GM21529 (cell line): ENCODE measurements at regions not wholly inside any gene's neighbourhood (a gene's known extent, or its start where the extent isn't known, plus 50 kb on each side); places are given as distances from the start of the nearest gene placed in this dataset.
"Not testable (repeated sequence)": the region's sequence is repeated elsewhere in the genome, so short reads cannot be mapped to it uniquely, and the experiment has no call there.

Experiments used
- ATAC-seq: cut with Tn5 transposase; IDR thresholded peaks from one replicate; pipeline ENCODE4 v1.9.1; 2021; ENCODE audit not compliant: unreplicated experiment

DNA sequence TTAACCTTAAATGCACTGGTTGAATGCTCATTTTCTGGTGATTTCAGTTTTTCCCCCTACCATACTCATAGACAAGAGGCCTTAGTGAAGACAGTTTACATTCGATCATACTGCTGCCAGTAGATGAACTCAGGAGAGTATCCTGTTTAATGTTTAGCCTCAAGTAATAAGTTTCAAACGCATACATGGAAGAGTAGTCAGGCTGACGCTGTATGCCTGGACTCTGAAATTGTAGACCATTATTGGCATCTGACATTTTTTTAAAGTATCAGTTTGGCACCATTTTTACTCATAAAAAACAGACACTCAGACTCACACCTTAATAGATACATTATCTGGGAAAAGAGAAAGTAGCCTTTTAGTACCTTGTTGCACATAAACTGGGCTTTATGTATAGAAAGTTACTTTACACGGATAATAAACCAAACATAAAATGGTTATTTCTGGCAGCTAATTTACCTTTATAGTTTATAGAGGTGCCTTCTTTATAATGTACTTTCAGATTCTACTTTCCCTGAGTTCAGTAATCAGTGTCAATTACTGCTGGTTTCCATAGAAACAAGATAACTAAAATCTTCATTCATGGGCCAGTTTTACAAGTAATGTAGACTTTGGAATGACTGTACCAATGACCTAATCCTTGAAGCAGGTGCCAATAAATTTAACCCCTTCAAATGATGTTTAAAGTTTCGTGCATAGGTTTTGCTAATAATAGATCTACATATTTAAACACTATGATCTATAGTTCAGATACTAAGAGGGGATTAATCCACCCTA, 183.8 kb upstream of the ITGA1 start:
- no peak for ATAC-seq

DNA sequence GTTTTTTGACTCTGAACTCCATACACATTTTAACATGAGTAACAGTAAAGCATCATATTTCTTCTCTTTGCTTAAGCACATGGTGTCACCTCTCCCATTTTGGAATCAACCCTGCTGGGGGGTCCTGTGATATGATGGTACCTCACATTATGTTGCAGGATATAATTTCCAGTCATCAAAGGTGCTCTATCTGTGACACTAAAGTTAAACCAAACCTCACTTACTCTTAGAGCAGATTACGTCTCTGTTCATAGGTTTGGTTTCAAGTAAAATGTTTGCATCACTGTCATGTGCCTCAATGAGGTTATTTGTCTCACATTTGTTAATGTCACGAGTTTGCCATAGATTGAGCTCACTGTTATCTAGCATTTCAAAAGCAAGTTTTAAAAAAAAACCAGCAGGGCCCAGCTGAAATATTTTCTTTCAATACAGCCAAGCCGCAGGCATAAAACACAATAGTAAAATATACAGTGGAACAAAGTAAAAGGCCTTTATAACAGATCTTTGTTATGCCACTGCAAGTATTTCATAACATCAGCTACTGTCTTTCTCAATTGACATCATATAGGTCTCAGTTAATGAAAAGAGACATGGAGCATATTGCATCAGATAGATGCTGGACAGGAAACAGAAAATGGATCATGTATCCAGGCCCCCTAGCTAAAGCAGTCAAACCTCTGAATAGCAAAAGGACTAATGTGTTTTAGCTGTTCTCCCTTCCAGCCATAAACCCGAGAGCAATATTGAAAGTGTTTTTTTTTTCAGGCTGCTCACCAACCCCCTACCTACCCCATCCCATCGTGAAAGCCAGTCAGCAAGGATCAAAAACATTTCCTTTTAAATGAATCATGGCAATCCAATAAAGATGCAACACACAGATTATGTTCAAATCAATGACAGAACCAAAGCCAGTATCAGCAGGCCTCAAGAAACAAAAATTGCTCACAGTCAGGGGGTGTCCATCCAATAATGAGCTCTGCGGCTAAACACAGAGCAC, 182.1 kb upstream of the ITGA1 start:
- no peak for ATAC-seq

- ATAC-seq, result no peak
Observed at GRCh38 chr5:52607227-52607824, 180.4 kb upstream of the ITGA1 start.

DNA sequence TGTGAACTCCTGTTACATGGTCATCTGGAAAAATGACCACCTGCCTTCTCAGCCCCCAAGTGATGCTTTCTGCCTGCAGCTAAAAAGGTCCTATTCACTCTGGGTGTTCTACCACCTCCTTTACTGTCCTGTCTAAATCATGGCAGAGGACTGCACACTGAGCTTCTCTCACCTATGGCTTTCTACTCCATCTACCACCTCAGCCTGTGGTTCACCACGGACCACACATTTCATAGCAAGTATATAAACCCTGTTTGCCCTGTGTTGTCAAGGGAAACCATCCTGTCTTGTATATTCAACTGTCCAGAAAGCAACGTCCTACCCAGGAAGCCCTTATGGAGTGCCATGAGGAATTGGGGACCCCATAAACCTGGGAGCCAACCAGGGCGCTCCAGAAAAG, 167.4 kb upstream of the ITGA1 start:
- ATAC-seq, result no peak

GRCh38 chr5:52623291-52623690, 164.4 kb upstream of the ITGA1 start:
- ATAC-seq, result no peak

- no peak for ATAC-seq
Observed at GRCh38 chr5:52624291-52624690, 163.4 kb upstream of the ITGA1 start.

DNA sequence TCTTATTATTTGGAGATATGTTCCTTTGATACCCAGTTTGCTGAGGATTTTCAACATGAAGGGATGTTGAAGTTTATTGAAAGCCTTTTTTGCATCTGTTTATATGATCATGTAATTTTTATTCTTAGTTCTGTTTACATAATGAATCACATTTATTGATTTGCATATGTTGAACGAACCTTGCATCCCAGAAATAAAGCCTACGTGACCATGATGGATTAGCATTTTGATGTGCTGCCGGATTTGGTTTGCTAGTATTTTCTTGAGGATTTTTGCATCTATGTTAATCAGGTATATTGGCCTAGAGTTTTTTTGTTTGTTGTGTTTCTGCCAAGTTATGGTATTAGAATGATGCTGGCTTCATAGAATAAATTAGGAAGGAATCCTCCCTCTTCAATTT, 161.4 kb upstream of the ITGA1 start:
- ATAC-seq, result no peak

GRCh38 chr5:52627740-52628139, 160.0 kb upstream of the ITGA1 start:
- no peak for ATAC-seq

DNA sequence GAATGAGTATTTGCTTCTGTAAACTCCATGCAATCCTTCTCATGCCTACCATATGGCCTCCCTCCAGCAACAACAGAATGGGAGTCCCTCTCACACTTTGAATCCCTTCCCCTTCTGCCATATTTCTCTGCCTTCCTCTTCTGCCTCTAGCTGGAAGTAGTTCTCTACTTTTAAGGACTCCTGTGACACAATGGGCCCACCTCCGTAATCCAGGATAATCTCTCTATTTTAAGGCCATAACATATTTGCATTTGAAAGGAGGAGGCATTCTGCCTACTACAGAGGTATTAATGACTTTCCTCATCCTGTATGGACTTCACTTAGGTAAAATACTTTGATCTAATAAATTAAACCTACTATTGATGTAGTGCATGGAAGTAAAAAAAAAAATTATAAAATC, 155.4 kb upstream of the ITGA1 start:
- ATAC-seq, result no peak

GRCh38 chr5:52634171-52634570, 153.5 kb upstream of the ITGA1 start:
- not testable (repeated sequence) for ATAC-seq

GRCh38 chr5:52638732-52639131, 149.0 kb upstream of the ITGA1 start:
- ATAC-seq, result no peak

- no peak for ATAC-seq
Observed at GRCh38 chr5:52648726-52649125, 139.0 kb upstream of the ITGA1 start.

- ATAC-seq, result no peak
Observed at GRCh38 chr5:52655163-52655562, 132.6 kb upstream of the ITGA1 start.

DNA sequence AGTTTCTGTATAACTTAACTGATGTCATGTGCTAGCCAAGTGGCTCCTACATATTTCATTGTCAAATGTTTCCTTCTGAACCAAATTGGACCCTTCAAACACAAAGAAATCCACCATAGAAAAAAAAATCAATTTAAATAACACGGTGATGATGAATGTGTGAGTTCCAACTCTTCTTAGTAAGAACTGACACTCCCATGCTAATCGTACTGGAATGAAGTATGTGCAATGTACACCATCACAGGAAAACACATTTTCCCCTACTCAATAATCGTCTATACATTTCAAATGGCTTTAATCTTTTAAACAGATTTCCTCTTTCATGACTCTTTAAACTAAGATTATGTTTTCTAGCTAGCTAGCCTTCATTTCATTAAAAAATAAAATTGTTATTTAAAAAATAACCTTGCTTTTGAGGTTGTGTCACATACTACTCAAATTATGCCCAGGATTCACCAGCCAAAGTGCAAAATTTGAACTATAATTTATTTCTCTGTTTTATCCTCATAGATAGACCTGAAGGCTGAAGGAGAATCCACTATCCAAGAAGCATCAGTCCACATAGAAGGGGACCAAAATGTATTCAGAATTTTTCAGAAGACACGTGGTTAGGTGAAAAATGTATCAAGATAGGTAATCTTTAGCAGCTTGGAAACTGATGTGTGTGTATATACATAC, 131.0 kb upstream of the ITGA1 start:
- peak; percentile 15 for ATAC-seq

DNA sequence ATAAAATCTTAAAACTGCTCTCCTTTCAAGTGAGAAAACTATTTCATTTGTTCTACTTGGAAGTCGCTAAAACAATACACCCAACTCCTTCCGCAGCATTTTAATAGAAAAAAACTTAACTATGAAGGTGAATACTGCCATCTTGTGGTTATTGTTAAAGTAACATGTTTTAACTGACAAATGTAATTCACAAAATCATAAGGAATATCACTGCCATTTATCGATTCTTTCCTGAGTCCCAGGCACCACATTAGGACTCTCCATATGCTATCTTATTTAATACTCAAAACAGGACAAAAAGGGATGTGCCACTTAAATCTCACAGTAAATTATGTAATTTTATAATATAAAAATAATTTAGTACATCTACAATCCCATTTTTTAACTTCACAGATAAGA, 130.5 kb upstream of the ITGA1 start:
- ATAC-seq, result peak; percentile 64

- ATAC-seq, result no peak
Observed at GRCh38 chr5:52658246-52658645, 129.5 kb upstream of the ITGA1 start.

DNA sequence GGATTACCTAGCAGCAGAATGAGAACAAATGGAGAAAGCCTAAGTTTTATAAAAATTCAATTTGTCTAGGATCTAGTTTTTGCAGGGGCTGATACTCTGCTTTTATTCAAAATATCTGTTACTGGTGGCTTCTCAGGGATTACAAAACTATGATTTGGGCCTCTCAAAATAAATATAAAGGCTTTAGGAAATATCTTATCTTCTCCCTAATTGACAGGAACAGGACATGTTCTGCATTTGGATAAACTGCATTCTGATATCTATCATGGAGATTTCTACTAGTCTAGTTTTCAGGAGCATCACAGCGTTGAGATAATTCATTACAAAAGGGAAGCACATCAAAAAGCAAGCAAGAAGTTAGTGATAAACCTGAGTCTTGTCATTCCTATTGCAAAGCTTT, 127.1 kb upstream of the ITGA1 start:
- ATAC-seq, result no peak

DNA sequence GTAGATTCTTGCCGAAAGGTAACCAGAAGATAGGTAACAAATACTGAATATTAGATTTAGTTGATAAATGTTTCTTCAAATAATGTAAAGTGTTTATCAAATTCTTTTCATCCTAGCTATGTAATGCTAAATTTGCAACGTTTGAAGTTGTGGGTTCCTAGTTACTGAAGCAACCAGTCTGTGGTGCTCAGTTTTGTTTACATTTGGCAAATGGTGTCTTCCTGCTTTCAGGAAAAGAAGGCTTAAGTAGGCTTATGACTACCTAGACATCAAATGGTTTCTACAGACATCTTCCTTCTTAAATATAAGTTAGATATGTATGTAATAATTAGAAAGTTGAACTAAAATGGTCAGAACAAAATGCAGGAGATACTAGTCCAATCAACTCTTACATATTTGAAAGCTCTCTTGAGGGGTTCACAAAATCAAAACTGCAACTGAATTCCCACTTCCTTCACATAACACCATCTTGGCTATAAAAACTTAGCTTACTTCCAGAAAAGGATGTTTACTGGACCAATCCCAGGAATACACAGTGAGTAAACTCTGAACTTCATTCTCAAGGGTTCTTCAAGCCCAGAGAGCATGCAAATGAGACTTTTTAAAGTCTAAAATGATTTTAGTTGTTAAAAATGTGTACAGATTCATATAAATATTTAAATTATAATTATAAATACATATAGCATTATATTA, 125.7 kb upstream of the ITGA1 start:
- no peak for ATAC-seq

- ATAC-seq, result no peak
Observed at GRCh38 chr5:52665559-52665958, 122.2 kb upstream of the ITGA1 start.

DNA sequence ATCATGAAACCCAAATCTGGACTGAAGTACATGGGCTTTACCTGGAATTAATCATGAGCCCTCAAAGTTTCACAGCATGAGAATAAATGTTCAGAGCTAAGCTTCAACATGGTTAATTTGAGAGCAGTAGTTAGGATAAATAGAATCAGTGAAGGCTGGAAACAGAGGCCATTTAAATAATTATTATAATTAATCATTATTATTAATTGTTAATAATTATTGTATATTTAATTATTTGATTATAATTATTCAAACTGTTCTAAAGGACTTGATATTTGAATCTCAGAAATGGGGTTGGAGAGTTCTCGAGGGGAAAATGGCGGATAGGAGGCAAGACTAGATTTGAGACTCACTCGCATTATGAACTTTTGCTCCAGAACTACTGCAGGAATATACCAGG, 119.6 kb upstream of the ITGA1 start:
- no peak for ATAC-seq
